ENCODE measurements at regions not wholly inside any gene's neighbourhood (a gene's known extent, or its start where the extent isn't known, plus 50 kb on each side); places are given as distances from the start of the nearest gene placed in this dataset.

GRCh38 chr4:174116021-174116420 lies 167.4 kb downstream of the FBXO8 start:
- no peak for TF ChIP-seq CTCF (IDR thresholded peaks at IDR 0.05)
- no peaks in the 10 kb centered on the region for H3K27me3 ChIP-seq
- H3K9me3 ChIP-seq = no peaks in the 10 kb centered on the region
- intact Hi-C loops (cut with DNase I) = loop anchor here (5.0 kb wide), 1 partner anchor 189 kb away; no protein-coding TSS in a partner anchor
- no peak overlapping the region for H3K27ac ChIP-seq
- no peaks in the 10 kb centered on the region for H3K36me3 ChIP-seq
- H3K4me3 ChIP-seq = no peak overlapping the region
- DNase-seq (ENCODE audit: low spot score in 2 of 2) = no peak
- no peaks in the 10 kb centered on the region for H3K4me1 ChIP-seq

- Histone ChIP-seq H3K36me3 (no peaks in the 10 kb centered on the region), H3K27ac (no peak overlapping the region), H3K4me1 (no peaks in the 10 kb centered on the region), H3K4me3 (no peak overlapping the region), H3K9me3 (no peaks in the 10 kb centered on the region), H3K27me3 (no peaks in the 10 kb centered on the region)
- no peak for TF ChIP-seq CTCF (IDR thresholded peaks at IDR 0.05)
- DNase-seq (ENCODE audit: low spot score in 2 of 2) = no peak
- intact Hi-C loops (cut with DNase I) = no loop called here
Measured at GRCh38 chr4:174111422-174111821, 172.0 kb downstream of the FBXO8 start.

GRCh38 chr4:174110180-174110579 lies 173.3 kb downstream of the FBXO8 start:
- Histone ChIP-seq H3K4me3 (no peak overlapping the region), H3K36me3 (no peaks in the 10 kb centered on the region), H3K27ac (no peak overlapping the region), H3K27me3 (no peaks in the 10 kb centered on the region), H3K9me3 (no peaks in the 10 kb centered on the region), H3K4me1 (no peaks in the 10 kb centered on the region)
- DNase-seq (ENCODE audit: low spot score in 2 of 2) = no peak
- intact Hi-C loops (cut with DNase I) = no loop called here
- TF ChIP-seq CTCF (IDR thresholded peaks at IDR 0.05) = no peak

GRCh38 chr4:174107746-174108354 lies 175.6 kb downstream of the FBXO8 start:
- no peaks in the 10 kb centered on the region for H3K36me3 ChIP-seq
- no peaks in the 10 kb centered on the region for H3K27me3 ChIP-seq
- H3K4me3 ChIP-seq = no peak overlapping the region
- no peaks in the 10 kb centered on the region for H3K9me3 ChIP-seq
- no peaks in the 10 kb centered on the region for H3K4me1 ChIP-seq
- intact Hi-C loops (cut with DNase I) = no loop called here
- no peak overlapping the region for H3K27ac ChIP-seq
- no peak for DNase-seq (ENCODE audit: low spot score in 2 of 2)
- no peak for TF ChIP-seq CTCF (IDR thresholded peaks at IDR 0.05)

GRCh38 chr4:174105202-174105601 lies 178.3 kb downstream of the FBXO8 start:
- H3K36me3 ChIP-seq = no peaks in the 10 kb centered on the region
- H3K9me3 ChIP-seq = no peaks in the 10 kb centered on the region
- intact Hi-C loops (cut with DNase I) = no loop called here
- no peak for DNase-seq (ENCODE audit: low spot score in 2 of 2)
- H3K27me3 ChIP-seq = no peaks in the 10 kb centered on the region
- H3K4me1 ChIP-seq = no peaks in the 10 kb centered on the region
- no peak for TF ChIP-seq CTCF (IDR thresholded peaks at IDR 0.05)
- no peak overlapping the region for H3K27ac ChIP-seq
- no peak overlapping the region for H3K4me3 ChIP-seq

- Histone ChIP-seq H3K9me3 (no peaks in the 10 kb centered on the region), H3K27me3 (no peaks in the 10 kb centered on the region), H3K4me1 (no peaks in the 10 kb centered on the region), H3K27ac (no peak overlapping the region), H3K36me3 (no peaks in the 10 kb centered on the region), H3K4me3 (no peak overlapping the region)
- no peak for TF ChIP-seq CTCF (IDR thresholded peaks at IDR 0.05)
- intact Hi-C loops (cut with DNase I) = no loop called here
- no peak for DNase-seq (ENCODE audit: low spot score in 2 of 2)
Measured at GRCh38 chr4:174100910-174101309, 182.6 kb downstream of the FBXO8 start.
